ENCODE measurements at regions not wholly inside any gene's neighbourhood (a gene's known extent, or its start where the extent isn't known, plus 50 kb on each side); places are given as distances from the start of the nearest gene placed in this dataset.

DNA sequence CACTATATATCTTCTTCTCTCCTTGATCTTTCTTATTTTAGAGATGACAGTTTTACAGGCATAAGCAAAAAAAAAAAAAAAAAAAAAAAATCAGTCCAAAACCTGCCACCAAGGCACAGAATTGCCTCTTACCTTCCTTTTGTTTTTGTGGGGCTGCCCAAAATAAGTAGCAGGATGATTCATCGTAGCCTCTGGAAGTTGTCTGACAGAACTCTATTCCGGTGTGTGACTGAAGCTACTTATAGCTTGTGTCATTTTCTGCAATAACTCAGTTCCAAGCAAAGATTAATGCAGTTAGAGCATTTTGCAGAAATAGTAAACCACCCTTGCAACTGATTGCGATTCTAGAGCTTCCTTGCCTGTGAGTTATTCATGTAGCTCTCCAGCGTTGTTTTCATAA, 186.8 kb downstream of the KIF2B start:
- H3K27me3 ChIP-seq (ENCODE audit: control insufficient read depth, insufficient read depth), result no peaks in the 10 kb centered on the region
- no peaks in the 10 kb centered on the region for H3K4me1 ChIP-seq (ENCODE audit: control insufficient read depth, insufficient read depth, low read length)
- H3K4me3 ChIP-seq (ENCODE audit: low read length), result no peak overlapping the region
- intact Hi-C loops (cut with DNase I), result no loop called here
- no peaks in the 10 kb centered on the region for H3K9me3 ChIP-seq (ENCODE audit: control insufficient read depth, low read length)
- ATAC-seq (no peak), DNase-seq (no peak)
- WGBS, result 54% methylated on average over 4 of the region's 4 CpGs
- H3K27ac ChIP-seq (ENCODE audit: low read length), result no peak overlapping the region

GRCh38 chr17:54013072-54013471, 190.3 kb downstream of the KIF2B start:
- intact Hi-C loops (cut with DNase I), result loop anchor here in 1 of 4 donors (10.0 kb wide), 1 partner anchor 62 kb away; no protein-coding TSS in a partner anchor
- Histone ChIP-seq H3K27me3 (ENCODE audit: control insufficient read depth, insufficient read depth) (no peaks in the 10 kb centered on the region), H3K4me3 (ENCODE audit: low read length) (no peak overlapping the region), H3K27ac (ENCODE audit: low read length) (no peak overlapping the region), H3K4me1 (ENCODE audit: control insufficient read depth, insufficient read depth, low read length) (no peaks in the 10 kb centered on the region), H3K9me3 (ENCODE audit: control insufficient read depth, low read length) (no peaks in the 10 kb centered on the region)
- DNase-seq (no peak), ATAC-seq (no peak)
- 50% methylated on average over 2 of the region's 2 CpGs for WGBS

DNA sequence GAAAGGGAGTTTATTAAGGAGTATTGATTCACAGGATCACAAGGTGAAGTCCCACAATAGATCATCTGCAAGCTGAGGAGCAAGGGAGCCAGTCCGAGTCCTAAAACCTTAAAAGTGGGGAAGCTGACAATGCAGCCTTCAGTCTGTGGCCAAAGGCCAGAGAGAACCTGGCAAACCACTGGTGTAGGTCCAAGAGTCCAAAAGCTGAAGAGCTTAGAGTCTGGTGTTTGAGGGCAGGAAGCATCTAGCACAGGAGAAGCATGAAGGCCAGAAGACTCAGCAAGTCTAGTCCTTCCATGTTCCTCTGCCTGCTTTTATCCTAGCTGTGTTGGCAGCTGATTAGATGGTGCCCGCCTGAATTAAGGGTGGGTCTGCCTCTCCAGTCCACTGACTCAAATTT, 193.0 kb downstream of the KIF2B start:
- no peak for ATAC-seq
- WGBS, result 84% methylated on average over 2 of the region's 2 CpGs
- H3K4me3 ChIP-seq (ENCODE audit: low read length), result no peak overlapping the region
- H3K27ac ChIP-seq (ENCODE audit: low read length), result no peak overlapping the region
- DNase-seq, result no peak
- intact Hi-C loops (cut with DNase I), result loop anchor here in 1 of 4 donors (10.0 kb wide), 1 partner anchor 59 kb away; no protein-coding TSS in a partner anchor
- no peaks in the 10 kb centered on the region for H3K4me1 ChIP-seq (ENCODE audit: control insufficient read depth, insufficient read depth, low read length)
- no peaks in the 10 kb centered on the region for H3K9me3 ChIP-seq (ENCODE audit: control insufficient read depth, low read length)
- H3K27me3 ChIP-seq (ENCODE audit: control insufficient read depth, insufficient read depth), result no peaks in the 10 kb centered on the region

DNA sequence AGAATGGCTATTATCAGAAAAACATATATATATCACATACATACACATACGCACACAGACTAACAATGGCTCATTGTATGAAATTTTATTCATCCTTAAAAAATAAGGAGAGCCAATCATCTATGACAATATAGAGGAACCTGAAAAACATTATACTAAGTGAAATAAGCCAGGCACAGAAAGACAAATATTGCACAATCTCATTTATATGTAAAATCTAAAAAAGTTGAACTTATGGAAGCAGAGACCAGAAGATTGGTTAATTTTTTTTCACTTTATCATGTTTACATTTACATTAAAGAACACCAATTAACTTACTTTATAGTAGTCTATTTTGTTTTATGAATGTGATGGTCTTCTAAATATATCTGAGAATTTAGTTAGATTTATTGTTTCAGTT, 198.7 kb downstream of the KIF2B start:
- H3K27ac ChIP-seq (ENCODE audit: low read length), result no peak overlapping the region
- H3K4me1 ChIP-seq (ENCODE audit: control insufficient read depth, insufficient read depth, low read length), result no peaks in the 10 kb centered on the region
- ATAC-seq, result no peak
- H3K4me3 ChIP-seq (ENCODE audit: low read length), result no peak overlapping the region
- no peaks in the 10 kb centered on the region for H3K9me3 ChIP-seq (ENCODE audit: control insufficient read depth, low read length)
- intact Hi-C loops (cut with DNase I), result no loop called here
- H3K27me3 ChIP-seq (ENCODE audit: control insufficient read depth, insufficient read depth), result no peaks in the 10 kb centered on the region
- no peak for DNase-seq
- WGBS, result 91% methylated on average over 1 of the region's 1 CpG

GRCh38 chr17:54028986-54029580, 206.4 kb downstream of the KIF2B start:
- intact Hi-C loops (cut with DNase I), result no loop called here
- Histone ChIP-seq H3K9me3 (ENCODE audit: control insufficient read depth, low read length) (no peaks in the 10 kb centered on the region), H3K4me1 (ENCODE audit: control insufficient read depth, insufficient read depth, low read length) (no peaks in the 10 kb centered on the region), H3K27ac (ENCODE audit: low read length) (no peak overlapping the region), H3K27me3 (ENCODE audit: control insufficient read depth, insufficient read depth) (no peaks in the 10 kb centered on the region), H3K4me3 (ENCODE audit: low read length) (no peak overlapping the region)
- DNase-seq (no peak), ATAC-seq (no peak)

DNA sequence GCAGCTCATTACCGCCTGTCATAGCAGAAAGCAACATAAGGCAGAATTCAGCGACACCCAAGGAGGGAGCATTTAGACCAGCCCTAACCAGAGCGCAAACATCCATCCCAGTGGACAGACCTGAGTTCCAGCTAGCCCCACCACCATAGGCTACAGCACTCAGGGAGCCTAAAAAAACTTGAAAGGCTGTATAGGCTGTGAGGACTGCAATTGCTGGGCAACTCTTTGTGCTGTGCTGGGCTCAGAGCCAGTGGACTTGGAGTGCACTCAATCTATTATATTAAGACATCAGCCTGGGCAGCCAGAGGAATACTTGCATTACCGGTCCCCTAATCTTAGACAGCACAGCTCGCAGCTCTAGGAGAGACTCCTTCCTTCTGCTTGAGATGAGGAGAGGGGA, 207.3 kb downstream of the KIF2B start:
- no peaks in the 10 kb centered on the region for H3K27me3 ChIP-seq (ENCODE audit: control insufficient read depth, insufficient read depth)
- ATAC-seq (no peak), DNase-seq (no peak)
- no peak overlapping the region for H3K27ac ChIP-seq (ENCODE audit: low read length)
- 77% methylated on average over 5 of the region's 5 CpGs for WGBS
- H3K9me3 ChIP-seq (ENCODE audit: control insufficient read depth, low read length), result no peaks in the 10 kb centered on the region
- H3K4me3 ChIP-seq (ENCODE audit: low read length), result no peak overlapping the region
- H3K4me1 ChIP-seq (ENCODE audit: control insufficient read depth, insufficient read depth, low read length), result no peaks in the 10 kb centered on the region
- intact Hi-C loops (cut with DNase I), result no loop called here

- peaks cover 2% of the 10 kb centered on the region for H3K9me3 ChIP-seq (ENCODE audit: control insufficient read depth, low read length)
- DNase-seq (no peak), ATAC-seq (no peak)
- intact Hi-C loops (cut with DNase I), result no loop called here
- no peaks in the 10 kb centered on the region for H3K4me1 ChIP-seq (ENCODE audit: control insufficient read depth, insufficient read depth, low read length)
- H3K4me3 ChIP-seq (ENCODE audit: low read length), result no peak overlapping the region
- H3K27me3 ChIP-seq (ENCODE audit: control insufficient read depth, insufficient read depth), result no peaks in the 10 kb centered on the region
- H3K27ac ChIP-seq (ENCODE audit: low read length), result no peak overlapping the region
- 86% methylated on average over 1 of the region's 1 CpG for WGBS
Measured at GRCh38 chr17:54046570-54046969, 223.8 kb downstream of the KIF2B start.

GRCh38 chr17:54063639-54064038, 240.9 kb downstream of the KIF2B start:
- Histone ChIP-seq H3K4me1 (ENCODE audit: control insufficient read depth, insufficient read depth, low read length) (no peaks in the 10 kb centered on the region), H3K9me3 (ENCODE audit: control insufficient read depth, low read length) (no peaks in the 10 kb centered on the region), H3K27me3 (ENCODE audit: control insufficient read depth, insufficient read depth) (no peaks in the 10 kb centered on the region), H3K27ac (ENCODE audit: low read length) (no peak overlapping the region), H3K4me3 (ENCODE audit: low read length) (no peak overlapping the region)
- 73% methylated on average over 1 of the region's 1 CpG for WGBS
- DNase-seq, result no peak
- no peak for ATAC-seq
- intact Hi-C loops (cut with DNase I), result no loop called here

- no peak for DNase-seq
- Histone ChIP-seq H3K9me3 (ENCODE audit: control insufficient read depth, low read length) (no peaks in the 10 kb centered on the region), H3K4me3 (ENCODE audit: low read length) (no peak overlapping the region), H3K4me1 (ENCODE audit: control insufficient read depth, insufficient read depth, low read length) (no peaks in the 10 kb centered on the region), H3K27me3 (ENCODE audit: control insufficient read depth, insufficient read depth) (no peaks in the 10 kb centered on the region), H3K27ac (ENCODE audit: low read length) (no peak overlapping the region)
- intact Hi-C loops (cut with DNase I), result no loop called here
- ATAC-seq, result no peak
- 37% methylated on average over 1 of the region's 1 CpG for WGBS
Measured at GRCh38 chr17:54085020-54085419, 262.3 kb downstream of the KIF2B start.

DNA sequence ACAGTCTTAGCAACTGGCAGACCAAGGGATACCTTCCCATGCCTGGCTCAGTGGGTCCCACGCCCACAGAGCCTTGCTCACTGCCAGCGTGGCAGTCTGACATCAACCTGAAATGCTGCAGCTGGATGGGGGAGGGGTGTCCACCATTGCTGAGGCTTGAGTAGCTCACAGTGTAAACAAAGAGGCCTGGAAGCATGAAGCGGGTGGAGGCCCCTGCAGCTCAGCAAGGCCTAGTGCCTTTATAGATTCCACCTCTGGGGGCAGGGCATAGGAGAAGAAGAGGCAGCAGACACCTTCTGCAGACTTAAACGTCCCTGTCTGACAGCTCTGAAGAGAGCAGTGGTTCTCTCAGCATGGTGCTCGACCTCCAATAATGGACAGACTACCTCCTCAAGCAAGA, 263.2 kb downstream of the KIF2B start:
- H3K27ac ChIP-seq (ENCODE audit: low read length), result no peak overlapping the region
- no peaks in the 10 kb centered on the region for H3K4me1 ChIP-seq (ENCODE audit: control insufficient read depth, insufficient read depth, low read length)
- DNase-seq (peak in 1 of 3 donors; percentile 29), ATAC-seq (no peak)
- H3K4me3 ChIP-seq (ENCODE audit: low read length), result no peak overlapping the region
- intact Hi-C loops (cut with DNase I), result no loop called here
- H3K9me3 ChIP-seq (ENCODE audit: control insufficient read depth, low read length), result no peaks in the 10 kb centered on the region
- 33% methylated on average over 5 of the region's 5 CpGs for WGBS
- no peaks in the 10 kb centered on the region for H3K27me3 ChIP-seq (ENCODE audit: control insufficient read depth, insufficient read depth)

DNA sequence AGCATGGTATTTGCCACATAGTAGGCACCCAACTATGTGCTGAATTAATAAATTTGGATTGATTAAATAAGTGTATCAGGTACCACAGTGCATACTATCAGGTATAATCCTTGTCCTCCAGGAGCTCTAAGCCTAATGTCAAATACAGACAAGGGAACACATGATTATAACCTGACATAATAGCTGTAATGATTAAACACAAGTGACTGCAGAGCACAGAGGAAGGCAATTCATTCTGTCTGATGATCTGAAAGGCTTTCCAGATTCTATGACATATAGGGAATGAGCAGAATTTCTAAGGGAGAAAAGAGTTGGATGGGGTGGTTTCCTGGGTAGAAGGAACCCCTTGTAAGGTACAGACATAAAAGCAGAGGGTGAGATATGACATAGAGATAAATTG, 273.5 kb downstream of the KIF2B start:
- no peak for DNase-seq
- no peak overlapping the region for H3K27ac ChIP-seq (ENCODE audit: low read length)

GRCh38 chr17:54099221-54099620, 276.5 kb downstream of the KIF2B start:
- intact Hi-C loops (cut with DNase I), result no loop called here
- no peaks in the 10 kb centered on the region for H3K4me1 ChIP-seq (ENCODE audit: control insufficient read depth, insufficient read depth, low read length)
- ATAC-seq (no peak), DNase-seq (no peak)
- H3K4me3 ChIP-seq (ENCODE audit: low read length), result no peak overlapping the region
- no peak overlapping the region for H3K27ac ChIP-seq (ENCODE audit: low read length)
- H3K9me3 ChIP-seq (ENCODE audit: control insufficient read depth, low read length), result no peaks in the 10 kb centered on the region
- no peaks in the 10 kb centered on the region for H3K27me3 ChIP-seq (ENCODE audit: control insufficient read depth, insufficient read depth)

More for the DNA sequence above, 273.5 kb downstream of the KIF2B start:
- no peak for ATAC-seq
- Histone ChIP-seq H3K4me1 (ENCODE audit: control insufficient read depth, insufficient read depth, low read length) (no peaks in the 10 kb centered on the region), H3K9me3 (ENCODE audit: control insufficient read depth, low read length) (no peaks in the 10 kb centered on the region), H3K27me3 (ENCODE audit: control insufficient read depth, insufficient read depth) (no peaks in the 10 kb centered on the region), H3K4me3 (ENCODE audit: low read length) (no peak overlapping the region)
- intact Hi-C loops (cut with DNase I), result no loop called here

Measured in right cardiac atrium (tissue), 5 donors.